ENCODE measurements at regions not wholly inside any gene's neighbourhood (a gene's known extent, or its start where the extent isn't known, plus 50 kb on each side); places are given as distances from the start of the nearest gene placed in this dataset.
"Not testable (repeated sequence)": the region's sequence is repeated elsewhere in the genome, so short reads cannot be mapped to it uniquely, and the experiment has no call there.

DNA sequence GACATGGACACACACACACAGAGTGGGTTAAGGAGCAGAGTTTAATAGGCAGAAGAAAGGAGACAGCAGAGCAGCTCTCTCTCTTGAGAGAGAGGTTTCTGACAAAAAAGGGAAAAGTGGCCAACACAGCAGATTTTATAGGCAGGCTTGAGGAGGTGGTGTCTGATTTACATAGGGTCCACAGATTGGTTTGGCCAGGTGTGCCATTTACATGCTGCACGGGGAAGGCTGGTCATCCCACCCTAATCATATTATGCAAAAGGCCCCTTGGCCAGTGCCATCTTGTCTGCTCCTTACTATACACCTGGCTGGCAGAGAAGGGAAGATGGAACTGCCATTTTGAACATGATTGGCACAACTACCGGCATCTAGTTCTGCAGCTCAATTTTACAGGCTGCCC is 240.8 kb downstream of the NPR3 start:
- DNase-seq (no peak), ATAC-seq (no peak)
- Histone ChIP-seq H3K9me3 (no peaks in the 10 kb centered on the region), H3K4me1 (ENCODE audit: low read depth) (no peaks in the 10 kb centered on the region), H3K4me3 (no peak overlapping the region), H3K36me3 (ENCODE audit: low read depth) (no peaks in the 10 kb centered on the region)
- intact Hi-C loops (cut with DNase I, micrococcal nuclease), result no loop called here
- TF ChIP-seq, protein P1, sequence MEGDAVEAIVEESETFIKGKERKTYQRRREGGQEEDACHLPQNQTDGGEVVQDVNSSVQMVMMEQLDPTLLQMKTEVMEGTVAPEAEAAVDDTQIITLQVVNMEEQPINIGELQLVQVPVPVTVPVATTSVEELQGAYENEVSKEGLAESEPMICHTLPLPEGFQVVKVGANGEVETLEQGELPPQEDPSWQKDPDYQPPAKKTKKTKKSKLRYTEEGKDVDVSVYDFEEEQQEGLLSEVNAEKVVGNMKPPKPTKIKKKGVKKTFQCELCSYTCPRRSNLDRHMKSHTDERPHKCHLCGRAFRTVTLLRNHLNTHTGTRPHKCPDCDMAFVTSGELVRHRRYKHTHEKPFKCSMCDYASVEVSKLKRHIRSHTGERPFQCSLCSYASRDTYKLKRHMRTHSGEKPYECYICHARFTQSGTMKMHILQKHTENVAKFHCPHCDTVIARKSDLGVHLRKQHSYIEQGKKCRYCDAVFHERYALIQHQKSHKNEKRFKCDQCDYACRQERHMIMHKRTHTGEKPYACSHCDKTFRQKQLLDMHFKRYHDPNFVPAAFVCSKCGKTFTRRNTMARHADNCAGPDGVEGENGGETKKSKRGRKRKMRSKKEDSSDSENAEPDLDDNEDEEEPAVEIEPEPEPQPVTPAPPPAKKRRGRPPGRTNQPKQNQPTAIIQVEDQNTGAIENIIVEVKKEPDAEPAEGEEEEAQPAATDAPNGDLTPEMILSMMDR (IDR thresholded peaks at IDR 0.05), result no peak

DNA sequence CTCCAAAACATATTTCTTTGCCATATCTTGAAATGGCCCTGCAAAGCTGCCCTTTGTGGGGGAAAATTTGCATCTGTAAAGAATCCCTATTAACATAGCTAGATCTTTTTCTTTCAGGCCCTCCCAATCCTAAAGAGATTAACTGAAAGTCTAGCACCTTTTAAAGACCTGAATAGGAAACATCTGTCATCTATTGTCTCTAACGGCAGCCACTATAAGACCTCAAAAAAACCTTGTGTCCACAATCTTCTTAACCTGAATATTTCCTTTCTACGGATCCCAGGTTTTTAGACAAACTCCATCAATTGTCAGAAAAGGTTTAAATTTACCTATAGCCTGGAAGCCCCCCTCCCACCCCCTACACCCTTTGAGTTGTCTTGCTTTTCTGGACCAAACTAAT is 241.3 kb downstream of the NPR3 start:
- intact Hi-C loops (cut with DNase I, micrococcal nuclease); H3K4me1 ChIP-seq (ENCODE audit: low read depth); H3K9me3 ChIP-seq; H3K36me3 ChIP-seq (ENCODE audit: low read depth); H3K4me3 ChIP-seq; DNase-seq; ATAC-seq: not testable (repeated sequence)

DNA sequence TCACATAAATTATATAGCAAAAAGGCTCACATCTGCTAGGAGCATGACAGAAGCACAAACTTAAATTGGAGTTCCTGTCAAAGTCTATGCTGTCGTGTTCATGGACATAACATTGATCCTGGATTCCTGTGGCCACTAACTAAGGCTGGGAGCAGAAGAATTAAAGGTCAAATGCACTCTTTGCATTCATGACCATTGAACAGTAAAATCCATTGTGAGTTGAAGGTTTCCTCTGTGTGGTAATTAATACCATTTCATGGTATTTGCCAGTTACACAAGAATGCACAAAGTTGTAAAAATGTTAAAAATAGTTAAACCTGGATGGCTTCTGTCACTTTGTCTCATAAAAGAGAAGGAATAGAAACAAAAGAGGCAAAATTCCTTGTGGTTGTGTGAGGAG is 242.6 kb downstream of the NPR3 start:
- intact Hi-C loops (cut with DNase I, micrococcal nuclease), result no loop called here
- no peaks in the 10 kb centered on the region for H3K36me3 ChIP-seq (ENCODE audit: low read depth)
- no peak for DNase-seq
- ATAC-seq, result no peak
- H3K9me3 ChIP-seq, result no peaks in the 10 kb centered on the region
- no peaks in the 10 kb centered on the region for H3K4me1 ChIP-seq (ENCODE audit: low read depth)
- no peak overlapping the region for H3K4me3 ChIP-seq
- TF ChIP-seq, protein P1 (IDR thresholded peaks at IDR 0.05), result no peak

DNA sequence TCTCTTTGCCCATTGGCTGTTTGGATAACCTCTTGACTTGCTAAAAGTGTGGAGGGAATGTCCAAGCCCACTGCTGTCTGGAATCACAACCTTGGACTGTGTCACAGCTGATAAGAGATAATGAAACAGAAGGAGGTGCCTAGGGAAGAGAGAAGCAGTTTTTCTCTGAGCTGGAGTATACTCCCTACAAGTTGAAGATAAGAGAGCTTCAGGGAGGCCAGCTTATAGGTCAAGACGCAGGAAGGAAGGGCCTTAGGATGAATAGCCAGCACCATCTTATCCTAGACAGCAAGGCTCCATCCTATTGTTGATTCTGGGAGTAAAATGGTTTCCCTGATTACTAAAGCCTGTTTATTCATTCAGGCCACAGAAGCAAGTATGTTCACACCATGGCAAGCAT is 244.7 kb downstream of the NPR3 start:
- no peaks in the 10 kb centered on the region for H3K36me3 ChIP-seq (ENCODE audit: low read depth)
- intact Hi-C loops (cut with DNase I, micrococcal nuclease), result no loop called here
- ATAC-seq (no peak), DNase-seq (no peak)
- H3K4me3 ChIP-seq, result no peak overlapping the region
- H3K9me3 ChIP-seq, result no peaks in the 10 kb centered on the region
- H3K4me1 ChIP-seq (ENCODE audit: low read depth), result no peaks in the 10 kb centered on the region
- TF ChIP-seq, protein P1 (IDR thresholded peaks at IDR 0.05), result no peak

DNA sequence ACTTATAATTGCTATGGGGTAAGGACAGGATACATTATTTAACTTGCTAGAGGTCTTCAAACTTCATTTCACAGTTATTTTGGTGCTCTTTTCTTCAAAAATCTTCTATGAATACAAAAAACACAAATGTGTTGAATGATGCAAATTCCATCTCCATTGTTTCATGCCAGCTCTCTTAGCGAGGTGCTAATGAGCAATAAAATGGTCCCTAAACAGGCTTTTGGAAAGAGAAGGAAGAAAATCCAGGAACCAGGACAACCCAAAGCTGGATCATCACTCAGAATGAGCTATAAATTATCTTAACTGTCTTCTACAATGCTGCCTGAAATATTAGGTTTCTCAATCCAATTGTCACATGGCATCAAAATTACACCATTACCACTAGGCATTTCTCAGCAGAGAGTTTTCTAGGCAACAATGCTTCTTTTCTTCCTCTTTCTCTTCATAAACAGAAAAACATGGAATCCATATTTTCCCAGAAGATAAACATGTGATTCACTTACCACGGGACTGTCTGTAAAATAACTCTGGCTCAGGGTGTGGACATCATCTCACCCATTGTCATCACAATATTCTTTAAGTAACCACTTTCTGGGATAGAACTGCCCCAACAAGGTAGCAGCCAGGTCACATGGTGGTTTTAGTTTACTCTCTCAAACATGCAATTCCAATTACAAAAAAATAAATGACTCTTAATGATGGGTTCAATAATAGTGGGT is 249.4 kb downstream of the NPR3 start:
- no peak for DNase-seq
- Histone ChIP-seq H3K36me3 (ENCODE audit: low read depth) (no peaks in the 10 kb centered on the region), H3K4me3 (no peak overlapping the region), H3K9me3 (no peaks in the 10 kb centered on the region), H3K4me1 (ENCODE audit: low read depth) (no peaks in the 10 kb centered on the region)
- TF ChIP-seq, protein P1 (IDR thresholded peaks at IDR 0.05), result no peak
- intact Hi-C loops (cut with DNase I, micrococcal nuclease), result no loop called here
- no peak for ATAC-seq

DNA sequence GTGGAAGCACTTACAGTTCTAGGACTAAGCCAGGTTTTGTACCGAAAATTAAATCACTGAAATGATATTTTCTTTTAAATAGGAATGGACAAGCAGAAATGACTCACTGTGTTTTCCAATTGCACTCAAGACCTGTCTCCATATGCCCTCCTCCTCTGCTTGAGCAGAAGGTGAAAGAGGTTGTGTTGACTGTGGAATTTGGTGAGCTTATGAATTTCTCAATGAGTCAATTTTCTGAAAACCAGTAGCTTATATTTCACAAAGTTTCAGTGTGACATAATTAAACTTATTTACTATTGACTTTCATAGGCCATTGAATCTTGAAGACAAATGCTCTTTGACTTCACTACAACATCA is 249.9 kb downstream of the NPR3 start:
- Histone ChIP-seq H3K4me1 (ENCODE audit: low read depth) (no peaks in the 10 kb centered on the region), H3K36me3 (ENCODE audit: low read depth) (no peaks in the 10 kb centered on the region), H3K4me3 (no peak overlapping the region), H3K9me3 (no peaks in the 10 kb centered on the region)
- intact Hi-C loops (cut with DNase I, micrococcal nuclease), result no loop called here
- ATAC-seq, result no peak
- TF ChIP-seq, protein P1 (IDR thresholded peaks at IDR 0.05), result no peak
- DNase-seq, result no peak
